D721Med (cell line): ENCODE measurements at regions not wholly inside any gene's neighbourhood (a gene's known extent, or its start where the extent isn't known, plus 50 kb on each side); places are given as distances from the start of the nearest gene placed in this dataset.

Experiments used
- DNase-seq: peaks from one replicate; pipeline ENCODE4 v3.0.0; 2011; ENCODE audit warnings: low spot score; ENCODE audit not compliant: insufficient read length
- FAIRE-seq: peaks from 2 replicates; lab custom pipeline; 2011; peaks lifted over from hg19 to GRCh38; lab: Jason Lieb, UNC
- CTCF ChIP-seq: IDR thresholded peaks from 2 replicates; pipeline ENCODE4 v1.5.1; 2012; ENCODE audit warnings: mild to moderate bottlenecking, control low read depth; ENCODE audit not compliant: insufficient read depth; ENCODE audit errors: missing control alignments

- DNase-seq (no peak), FAIRE-seq (no peak)
- TF ChIP-seq CTCF: no peak
Observed at GRCh38 chr5:54616518-54617220, 99.1 kb downstream of the SNX18 start.

- FAIRE-seq: no peak
- no peak for TF ChIP-seq CTCF
Observed at GRCh38 chr5:54616031-54616430, 98.5 kb downstream of the SNX18 start.

GRCh38 chr5:54615381-54615780 is 97.8 kb downstream of the SNX18 start:
- no peak for TF ChIP-seq CTCF
- DNase-seq (no peak), FAIRE-seq (no peak)

More at GRCh38 chr5:54616031-54616430, 98.5 kb downstream of the SNX18 start:
- DNase-seq: no peak

GRCh38 chr5:54612711-54613110 is 95.2 kb downstream of the SNX18 start:
- FAIRE-seq (no peak), DNase-seq (no peak)
- no peak for TF ChIP-seq CTCF

- FAIRE-seq (no peak), DNase-seq (no peak)
- no peak for TF ChIP-seq CTCF
Observed at GRCh38 chr5:54611290-54611951, 93.9 kb downstream of the SNX18 start.

GRCh38 chr5:54610197-54610944 is 92.8 kb downstream of the SNX18 start:
- no peak for FAIRE-seq
- no peak for DNase-seq
- TF ChIP-seq CTCF: no peak
